HepG2 (cell line): ENCODE measurements at regions not wholly inside any gene's neighbourhood (a gene's known extent, or its start where the extent isn't known, plus 50 kb on each side); places are given as distances from the start of the nearest gene placed in this dataset.

Experiments
- ATAC-seq: fragments of 200-7000 bp; cut with Tn5 transposase; 3 replicates; pipeline ENCODE4 v1.9.1; 2020; ENCODE audit warnings: mild to moderate bottlenecking, moderate library complexity
- BruUV-seq: library from RNA; stranded (reverse); fragments of 400-500 nt; replicated peaks from 2 replicates; lab custom pipeline; 2021; lab: Mats Ljungman, UMichigan
- CTCF ChIA-PET: fragments of 300-600 bp; formaldehyde crosslinking; extraction: SDS; loops from one replicate; lab custom pipeline; 2021; ENCODE audit warnings: low total read pairs, inconsistent platforms, low intra/inter-chr PET ratio; lab: Yijun Ruan, JAX
- POLR2A ChIA-PET: fragments of 350-600 bp; sonication (Branson Sonifier 250); formaldehyde crosslinking; loops from one replicate; lab custom pipeline; 2020; ENCODE audit warnings: antibody characterized with exemption, inconsistent platforms; lab: Yijun Ruan, JAX
- DNase-seq: peaks from one replicate; pipeline ENCODE4 v3.0.0-alpha.2; 2015; ENCODE audit warnings: low spot score
- FAIRE-seq: peaks from 3 replicates; lab custom pipeline; 2011; peaks lifted over from hg19 to GRCh38; lab: Jason Lieb, UNC
- H2AFZ ChIP-seq: one replicate; pipeline ENCODE4 v1.6.1; 2011; ENCODE audit warnings: low read length, inconsistent platforms
- H3K27ac ChIP-seq: fragments of 300-600 bp; 3 replicates; pipeline ENCODE4 v1.8.0; 2011; ENCODE audit warnings: mixed run types, mild to moderate bottlenecking, mixed read lengths, low read length, inconsistent platforms; ENCODE audit not compliant: insufficient read depth; ENCODE audit errors: extremely low read length
- H3K27me3 ChIP-seq, 2 experiments: fragments of 200-600 bp in 1 of 2; 2 replicates in 1 of 2; 3 replicates in 1 of 2; pipeline versions ENCODE4 v1.6.0 to v1.8.0; 2011; ENCODE audit warnings: low read length in 2 of 2, mild to moderate bottlenecking in 2 of 2, moderate library complexity in 2 of 2, inconsistent platforms in 1 of 2; ENCODE audit not compliant: insufficient read depth in 2 of 2, control insufficient read depth in 1 of 2
- H3K36me3 ChIP-seq, 2 experiments: fragments of 200-600 bp in 1 of 2; replicated peaks in 1 of 2; 2 replicates in 1 of 2; 3 replicates in 1 of 2; pipeline versions ENCODE4 v1.5.1 to v1.8.0; 2011; ENCODE audit warnings: low read length in 2 of 2, inconsistent platforms in 1 of 2; ENCODE audit not compliant: insufficient read depth in 2 of 2, control insufficient read depth in 1 of 2
- H3K4me1 ChIP-seq: 2 replicates; pipeline ENCODE4 v1.5.1; 2012; ENCODE audit warnings: low read length, inconsistent platforms; ENCODE audit not compliant: insufficient read depth
- H3K4me2 ChIP-seq: 2 replicates; pipeline ENCODE4 v1.6.0; 2011; ENCODE audit warnings: low read depth, low read length, inconsistent platforms
- H3K4me3 ChIP-seq, 3 experiments: fragments of 200-600 bp in 1 of 3; sonication (generic), shearing (Covaris generic) in 1 of 3; replicated peaks in 1 of 3; 2 replicates each; pipeline ENCODE4 v1.5.1; 2011 to 2016; ENCODE audit warnings: low read length in 3 of 3, inconsistent platforms in 2 of 3, low read depth in 2 of 3, mild to moderate bottlenecking in 2 of 3, control low read depth in 1 of 3, mixed read lengths in 1 of 3; ENCODE audit not compliant: insufficient read depth in 1 of 3
- H3K79me2 ChIP-seq: one replicate; pipeline ENCODE4 v1.6.1; 2011; ENCODE audit warnings: low read length, inconsistent platforms; ENCODE audit not compliant: insufficient read depth
- H3K9ac ChIP-seq: 2 replicates; pipeline ENCODE4 v1.6.0; 2011; ENCODE audit warnings: mild to moderate bottlenecking, low read depth, low read length, inconsistent platforms; ENCODE audit not compliant: insufficient read depth
- H3K9me3 ChIP-seq: 2 replicates; pipeline ENCODE4 v1.5.1; 2012; ENCODE audit warnings: mild to moderate bottlenecking, low read length
- H4K20me1 ChIP-seq: 2 replicates; pipeline ENCODE4 v1.6.0; 2011; ENCODE audit warnings: inconsistent platforms, mild to moderate bottlenecking, low read length, moderate library complexity; ENCODE audit not compliant: insufficient read depth
- IKZF4 ChIP-seq: sonication (generic); formaldehyde crosslinking; IDR thresholded peaks from 2 replicates; pipeline ENCODE4 v1.5.1; 2020; ENCODE audit warnings: borderline replicate concordance, mild to moderate bottlenecking, low read depth, missing genetic modification reagents; ENCODE audit errors: not compliant biosample characterization
- NFAT5 ChIP-seq: sonication (generic); formaldehyde crosslinking; IDR thresholded peaks from 2 replicates; pipeline ENCODE4 v1.4.0; 2020; ENCODE audit warnings: missing genetic modification reagents
- POLR2AphosphoS5 ChIP-seq: IDR thresholded peaks from 2 replicates; pipeline ENCODE4 v1.6.1; 2012; ENCODE audit warnings: low read depth, low read length
- PRMT3 ChIP-seq: sonication (generic); formaldehyde crosslinking; IDR thresholded peaks from 2 replicates; pipeline ENCODE4 v1.8.1; 2022; ENCODE audit warnings: low read depth, mild to moderate bottlenecking, moderate library complexity, missing genetic modification reagents, borderline replicate concordance
- PRPF4 ChIP-seq: fragments of 200-400 bp; formaldehyde crosslinking; IDR thresholded peaks from 2 replicates; pipeline ENCODE4 v1.6.1; 2016; ENCODE audit warnings: low read length, low read depth; ENCODE audit not compliant: poor library complexity, severe bottlenecking
- SIX1 ChIP-seq: sonication (generic); formaldehyde crosslinking; IDR thresholded peaks from 2 replicates; pipeline ENCODE4 v1.4.0; 2020; ENCODE audit warnings: missing genetic modification reagents, borderline replicate concordance
- ZNF234 ChIP-seq: sonication (generic); formaldehyde crosslinking; conservative IDR thresholded peaks from 2 replicates; pipeline ENCODE4 v1.5.1; 2020; ENCODE audit warnings: mild to moderate bottlenecking, missing genetic modification reagents
- ZNF329 ChIP-seq: sonication (generic); formaldehyde crosslinking; IDR thresholded peaks from 2 replicates; pipeline ENCODE4 v1.9.0; 2021; ENCODE audit warnings: low read depth, mild to moderate bottlenecking, missing genetic modification reagents
- ZNF639 ChIP-seq: conservative IDR thresholded peaks from 2 replicates; pipeline ENCODE4 v1.6.1; 2018; ENCODE audit warnings: missing genetic modification reagents
- ZNF788 ChIP-seq: sonication (generic); formaldehyde crosslinking; IDR thresholded peaks from 2 replicates; pipeline ENCODE4 v1.5.0; 2020; ENCODE audit warnings: mild to moderate bottlenecking, missing genetic modification reagents, borderline replicate concordance
- WGBS: methylation state at CpG from one replicate; pipeline ENCODE4 v1.1.6; 2017; ENCODE audit warnings: low lambda C conversion rate; 5-methylcytosine and 5-hydroxymethylcytosine counted together
- in situ Hi-C: cut with HindIII; loops from 2 replicates; pipeline ENCODE4 v1.10.0; 2017; ENCODE audit warnings: low pct_unique_long_range_greater_than_20kb; ENCODE audit not compliant: extremely low pct_ligation_motif_present
- intact Hi-C: fragments of 100-400 bp; cut with micrococcal nuclease; formaldehyde crosslinking; loops from one replicate; pipeline ENCODE4 v1.10.0; 2022; ENCODE audit not compliant: unreplicated experiment

GRCh38 chr5:108629779-108630528 is 117.7 kb upstream of the FER start:
- no peak overlapping the region for H2AFZ ChIP-seq
- no peak overlapping the region for H3K4me2 ChIP-seq
- no peaks in the 10 kb centered on the region for H3K79me2 ChIP-seq
- H3K27me3 ChIP-seq = no peaks in the 10 kb centered on the region; a peak in 1 of 5 replicates
- no TSS peak for BruUV-seq
- CTCF ChIA-PET = no interaction called here
- H3K4me3 ChIP-seq = no peak overlapping the region
- no peak overlapping the region for H3K9ac ChIP-seq
- in situ Hi-C loops (no loop called here), intact Hi-C loops (no loop called here)
- no peak for ATAC-seq
- TF ChIP-seq PRPF4 = no peak
- H3K27ac ChIP-seq = no peak overlapping the region
- POLR2A ChIA-PET = no interaction called here
- 23% methylated on average over 2 of the region's 2 CpGs for WGBS
- no peaks in the 10 kb centered on the region for H3K9me3 ChIP-seq
- no peak for DNase-seq
- no peak for FAIRE-seq
- H3K36me3 ChIP-seq = no peaks in the 10 kb centered on the region
- no peaks in the 10 kb centered on the region for H3K4me1 ChIP-seq
- no peaks in the 10 kb centered on the region for H4K20me1 ChIP-seq

GRCh38 chr5:108625654-108626053 is 122.0 kb upstream of the FER start:
- Histone ChIP-seq H3K9ac (no peak overlapping the region), H3K4me1 (peaks cover under 1% of the 10 kb centered on the region; the same call in 1 of the 2 replicates), H2AFZ (no peak overlapping the region), H4K20me1 (no peaks in the 10 kb centered on the region), H3K79me2 (no peaks in the 10 kb centered on the region), H3K9me3 (no peaks in the 10 kb centered on the region), H3K27me3 (no peaks in the 10 kb centered on the region), H3K36me3 (no peaks in the 10 kb centered on the region), H3K27ac (no peak overlapping the region), H3K4me2 (no peak overlapping the region), H3K4me3 (no peak overlapping the region)
- DNase-seq (no peak), ATAC-seq (no peak), FAIRE-seq (no peak)
- BruUV-seq = no TSS peak
- CTCF ChIA-PET = no interaction called here
- no peak for TF ChIP-seq NFAT5
- TF ChIP-seq ZNF788 (CRISPR knock-in tag) = no peak
- no peak for TF ChIP-seq PRMT3
- TF ChIP-seq ZNF329 (CRISPR knock-in tag) = no peak
- no peak for TF ChIP-seq ZNF639 (CRISPR knock-in tag)
- TF ChIP-seq IKZF4 (CRISPR knock-in tag) = no peak
- no peak for TF ChIP-seq ZNF234
- no peak for TF ChIP-seq POLR2AphosphoS5
- TF ChIP-seq SIX1 (CRISPR knock-in tag) = no peak
- intact Hi-C loops = no loop called here
- POLR2A ChIA-PET = no interaction called here
- WGBS = 23% methylated on average over 2 of the region's 2 CpGs
- in situ Hi-C loops = no loop called here
